ENCODE measurements at regions not wholly inside any gene's neighbourhood (a gene's known extent, or its start where the extent isn't known, plus 50 kb on each side); places are given as distances from the start of the nearest gene placed in this dataset.
A peak's percentile ranks its signal among the peaks of the same experiment; 100 is the strongest.

GRCh38 chr5:1948663-1949191, 66.0 kb upstream of the IRX4 start:
- Histone ChIP-seq H3K4me1 (peaks cover 65% of the 10 kb centered on the region), H3K4me2 (peak overlapping the region; percentile 71), H4K20me1 (no peaks in the 10 kb centered on the region), H3K36me3 (no peaks in the 10 kb centered on the region), H3K9ac (no peak overlapping the region), H3K9me3 (no peaks in the 10 kb centered on the region), H3K27me3 (peaks cover 38% of the 10 kb centered on the region), H3K4me3 (no peak overlapping the region), H3K27ac (no peak overlapping the region)
- no peak for TF ChIP-seq Cebpa-rat (IDR thresholded peaks at IDR 0.05)

GRCh38 chr5:1948111-1948510, 65.4 kb upstream of the IRX4 start:
- Histone ChIP-seq H3K4me2 (peak overlapping the region; percentile 71), H3K4me3 (no peak overlapping the region), H3K27ac (no peak overlapping the region), H3K36me3 (no peaks in the 10 kb centered on the region), H3K27me3 (peaks cover 38% of the 10 kb centered on the region), H3K9me3 (no peaks in the 10 kb centered on the region), H3K4me1 (peaks cover 65% of the 10 kb centered on the region), H3K9ac (no peak overlapping the region), H4K20me1 (no peaks in the 10 kb centered on the region)
- TF ChIP-seq Cebpa-rat (IDR thresholded peaks at IDR 0.05), result no peak

- Histone ChIP-seq H3K27me3 (peaks cover 27% of the 10 kb centered on the region), H3K9me3 (no peaks in the 10 kb centered on the region), H3K4me3 (no peak overlapping the region), H3K27ac (no peak overlapping the region), H3K9ac (no peak overlapping the region), H3K4me1 (peaks cover 57% of the 10 kb centered on the region), H4K20me1 (no peaks in the 10 kb centered on the region), H3K36me3 (no peaks in the 10 kb centered on the region), H3K4me2 (peak overlapping the region; percentile 82)
- TF ChIP-seq Cebpa-rat (IDR thresholded peaks at IDR 0.05), result no peak
These were observed 64.1 kb upstream of the IRX4 start for GRCh38 chr5:1946776-1947175.

- no peak overlapping the region for H3K9ac ChIP-seq
- H3K4me2 ChIP-seq, result peak overlapping the region; percentile 82
- peaks cover 22% of the 10 kb centered on the region for H3K27me3 ChIP-seq
- H3K4me3 ChIP-seq, result no peak overlapping the region
- H3K27ac ChIP-seq, result no peak overlapping the region
- H4K20me1 ChIP-seq, result no peaks in the 10 kb centered on the region
- H3K36me3 ChIP-seq, result no peaks in the 10 kb centered on the region
- peaks cover 53% of the 10 kb centered on the region for H3K4me1 ChIP-seq
- TF ChIP-seq Cebpa-rat (IDR thresholded peaks at IDR 0.05), result no peak
- no peaks in the 10 kb centered on the region for H3K9me3 ChIP-seq
These were observed 63.5 kb upstream of the IRX4 start for GRCh38 chr5:1946122-1946677.

GRCh38 chr5:1945606-1946005, 62.9 kb upstream of the IRX4 start:
- peak overlapping the region; percentile 29; the same call in 1 of the 2 replicates for H3K4me3 ChIP-seq
- TF ChIP-seq Cebpa-rat (IDR thresholded peaks at IDR 0.05), result no peak
- H3K9ac ChIP-seq, result no peak overlapping the region
- H3K4me2 ChIP-seq, result peak overlapping the region; percentile 82
- peaks cover 53% of the 10 kb centered on the region for H3K4me1 ChIP-seq
- H3K36me3 ChIP-seq, result no peaks in the 10 kb centered on the region
- no peaks in the 10 kb centered on the region for H4K20me1 ChIP-seq
- H3K27ac ChIP-seq, result no peak overlapping the region
- H3K27me3 ChIP-seq, result peaks cover 22% of the 10 kb centered on the region
- no peaks in the 10 kb centered on the region for H3K9me3 ChIP-seq

DNA sequence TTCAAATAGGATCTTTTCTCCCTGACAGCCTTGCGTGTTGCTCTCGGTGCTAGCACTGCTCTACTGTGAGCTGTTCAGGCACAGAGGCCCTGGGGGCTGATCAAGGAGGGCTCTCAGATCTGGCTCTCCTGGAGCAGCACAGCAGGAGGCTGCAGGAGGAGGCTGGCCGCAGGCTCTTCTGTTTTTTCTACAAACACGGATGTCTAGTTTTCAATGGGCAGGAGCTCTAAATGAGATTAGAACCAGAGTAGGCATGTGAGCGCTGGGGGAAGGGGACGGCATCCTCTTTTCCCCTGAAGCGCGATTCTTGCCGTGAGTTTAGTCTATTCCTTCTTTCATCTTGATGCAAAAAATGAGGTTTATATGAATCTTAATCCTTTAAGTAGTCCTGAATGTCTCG, 61.7 kb upstream of the IRX4 start:
- Histone ChIP-seq H3K4me2 (peak overlapping the region; percentile 82; the same call in 1 of the 2 replicates), H3K4me1 (peaks cover 52% of the 10 kb centered on the region), H3K36me3 (no peaks in the 10 kb centered on the region), H3K27me3 (peaks cover 15% of the 10 kb centered on the region), H3K4me3 (no peak overlapping the region), H3K9ac (no peak overlapping the region), H4K20me1 (no peaks in the 10 kb centered on the region), H3K9me3 (no peaks in the 10 kb centered on the region), H3K27ac (no peak overlapping the region)
- TF ChIP-seq Cebpa-rat (IDR thresholded peaks at IDR 0.05), result no peak

DNA sequence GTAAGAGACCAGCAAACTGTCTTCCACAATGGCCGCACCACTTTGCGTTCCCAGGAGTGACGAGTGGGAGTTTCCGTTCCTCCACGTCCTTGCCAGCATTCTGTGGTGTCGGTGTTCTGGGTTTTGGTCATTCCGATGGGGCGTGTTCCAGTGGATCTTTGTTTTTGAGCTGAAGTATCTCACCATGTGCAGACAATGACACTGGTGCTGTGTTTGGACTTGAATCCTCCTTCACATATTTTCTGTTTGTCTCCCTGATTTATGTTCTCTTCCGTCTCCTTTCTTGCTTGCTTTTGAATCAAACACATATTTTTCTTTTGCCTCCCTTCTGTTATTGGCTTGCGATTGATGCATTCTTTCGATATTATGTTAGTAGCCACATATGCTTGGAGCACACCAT, 60.8 kb upstream of the IRX4 start:
- Histone ChIP-seq H3K27ac (no peak overlapping the region), H4K20me1 (no peaks in the 10 kb centered on the region)
- TF ChIP-seq Cebpa-rat (IDR thresholded peaks at IDR 0.05), result no peak

GRCh38 chr5:1942630-1943029, 59.9 kb upstream of the IRX4 start:
- no peak for TF ChIP-seq Cebpa-rat (IDR thresholded peaks at IDR 0.05)

More for the DNA sequence above, 60.8 kb upstream of the IRX4 start:
- Histone ChIP-seq H3K9ac (no peak overlapping the region), H3K36me3 (no peaks in the 10 kb centered on the region), H3K27me3 (peaks cover 8% of the 10 kb centered on the region; the same call in 1 of the 2 replicates), H3K4me1 (peaks cover 43% of the 10 kb centered on the region), H3K4me3 (no peak overlapping the region), H3K9me3 (no peaks in the 10 kb centered on the region), H3K4me2 (no peak overlapping the region)

DNA sequence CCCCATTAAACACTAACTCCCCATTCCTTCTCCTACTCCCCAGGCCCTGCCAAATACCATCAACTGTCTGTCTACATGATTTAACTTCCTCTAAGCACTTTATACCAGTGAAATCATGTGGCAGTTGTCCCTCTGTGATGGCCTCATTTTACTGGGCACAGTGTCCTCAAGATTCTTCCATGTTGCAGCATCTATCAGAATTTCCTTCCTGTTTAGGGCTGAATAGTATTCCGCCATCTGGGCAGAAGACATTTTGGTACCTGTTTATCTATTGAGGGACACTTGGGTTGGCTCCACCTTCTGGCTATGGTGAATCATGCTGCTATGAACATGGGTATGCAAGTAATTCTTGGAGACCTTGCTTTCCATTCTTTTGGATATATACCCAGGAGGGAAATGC, 59.4 kb upstream of the IRX4 start:
- H3K4me3 ChIP-seq, result no peak overlapping the region
- TF ChIP-seq Cebpa-rat (IDR thresholded peaks at IDR 0.05), result no peak
- no peak overlapping the region for H3K27ac ChIP-seq
- no peak overlapping the region for H3K9ac ChIP-seq
- H3K27me3 ChIP-seq, result peaks cover 8% of the 10 kb centered on the region; the same call in 1 of the 2 replicates
- no peaks in the 10 kb centered on the region for H3K36me3 ChIP-seq
- no peaks in the 10 kb centered on the region for H4K20me1 ChIP-seq
- peaks cover 30% of the 10 kb centered on the region for H3K4me1 ChIP-seq
- no peaks in the 10 kb centered on the region for H3K9me3 ChIP-seq
- no peak overlapping the region for H3K4me2 ChIP-seq

More at GRCh38 chr5:1942630-1943029, 59.9 kb upstream of the IRX4 start:
- no peaks in the 10 kb centered on the region for H3K9me3 ChIP-seq
- H3K36me3 ChIP-seq, result no peaks in the 10 kb centered on the region
- peaks cover 8% of the 10 kb centered on the region; the same call in 1 of the 2 replicates for H3K27me3 ChIP-seq
- no peak overlapping the region for H3K9ac ChIP-seq
- no peak overlapping the region for H3K27ac ChIP-seq
- H3K4me2 ChIP-seq, result no peak overlapping the region
- no peaks in the 10 kb centered on the region for H4K20me1 ChIP-seq
- H3K4me1 ChIP-seq, result peaks cover 35% of the 10 kb centered on the region
- H3K4me3 ChIP-seq, result no peak overlapping the region

- Histone ChIP-seq H3K36me3 (no peaks in the 10 kb centered on the region), H3K27ac (no peak overlapping the region), H3K4me2 (no peak overlapping the region), H3K4me1 (0 out of 2 replicates have a peak, but pooled peaks cover under 1% of the 10 kb centered on the region), H4K20me1 (no peaks in the 10 kb centered on the region), H3K9me3 (no peaks in the 10 kb centered on the region), H3K9ac (no peak overlapping the region), H3K27me3 (no peaks in the 10 kb centered on the region), H3K4me3 (no peak overlapping the region)
- no peak for TF ChIP-seq Cebpa-rat (IDR thresholded peaks at IDR 0.05)
These were observed 56.5 kb upstream of the IRX4 start for GRCh38 chr5:1939256-1939655.
